K562 (cell line): ENCODE measurements at regions not wholly inside any gene's neighbourhood (a gene's known extent, or its start where the extent isn't known, plus 50 kb on each side); places are given as distances from the start of the nearest gene placed in this dataset.

Experiments
- ATAC-seq: fragments of 200-7000 bp; cut with Tn5 transposase; 3 replicates; pipeline ENCODE4 v1.9.1; 2020; ENCODE audit warnings: moderate library complexity
- BruUV-seq: library from RNA; stranded (reverse); fragments of 400-500 nt; replicated peaks from 2 replicates; lab custom pipeline; 2021; lab: Mats Ljungman, UMichigan
- CTCF ChIA-PET: fragments of 300-600 bp; formaldehyde crosslinking; extraction: SDS; loops from one replicate; lab custom pipeline; 2021; ENCODE audit warnings: low intra/inter-chr PET ratio; lab: Yijun Ruan, JAX
- POLR2A ChIA-PET: fragments of 300-600, 350-650 bp; sonication (Branson Sonifier 250); formaldehyde crosslinking; extraction: SDS; loops from one replicate; lab custom pipeline; 2021; ENCODE audit warnings: antibody characterized with exemption, inconsistent platforms; lab: Yijun Ruan, JAX
- DNase-seq, 4 experiments: peaks; one replicate each; pipeline versions ENCODE4 v3.0.0 to v3.0.0-alpha.2; 2011 to 2018; ENCODE audit warnings: low spot score in 3 of 4, mixed read lengths in 3 of 4; ENCODE audit errors: extremely low read depth in 1 of 4
- FAIRE-seq: peaks from 2 replicates; lab custom pipeline; 2011; peaks lifted over from hg19 to GRCh38; lab: Jason Lieb, UNC
- H2AFZ ChIP-seq: 2 replicates; pipeline ENCODE4 v1.6.0; 2011; ENCODE audit warnings: low read depth, low read length, control low read depth, inconsistent platforms
- H3K27ac ChIP-seq: fragments of 200-600 bp; 3 replicates; pipeline ENCODE4 v1.8.0; 2011; ENCODE audit warnings: low read depth, mild to moderate bottlenecking, control low read depth, inconsistent platforms, low read length, moderate library complexity, mixed read lengths; ENCODE audit errors: extremely low read depth
- H3K27me3 ChIP-seq, 2 experiments: fragments of 300-600 bp in 1 of 2; 2 replicates in 1 of 2; 3 replicates in 1 of 2; pipeline versions ENCODE4 v1.6.0 to v1.8.0; 2011; ENCODE audit warnings: inconsistent platforms in 2 of 2, low read length in 2 of 2, mild to moderate bottlenecking in 1 of 2, mixed read lengths in 1 of 2, moderate library complexity in 1 of 2; ENCODE audit not compliant: control insufficient read depth in 2 of 2, insufficient read depth in 2 of 2
- H3K36me3 ChIP-seq: fragments of 300-600 bp; 3 replicates; pipeline ENCODE4 v1.8.0; 2011; ENCODE audit warnings: mild to moderate bottlenecking, low read length, inconsistent platforms; ENCODE audit not compliant: control insufficient read depth, insufficient read depth
- H3K4me1 ChIP-seq, 2 experiments: fragments of 200-600 bp in 1 of 2; replicated peaks in 1 of 2; 2 replicates in 1 of 2; 3 replicates in 1 of 2; pipeline versions ENCODE4 v1.5.1 to v1.8.0; 2011; ENCODE audit warnings: inconsistent platforms in 2 of 2, low read length in 2 of 2, mild to moderate bottlenecking in 1 of 2, mixed read lengths in 1 of 2, moderate library complexity in 1 of 2; ENCODE audit not compliant: control insufficient read depth in 2 of 2, insufficient read depth in 2 of 2
- H3K4me2 ChIP-seq: 2 replicates; pipeline ENCODE4 v1.6.1; 2011; ENCODE audit warnings: low read length, control low read depth, inconsistent platforms, mixed read lengths; ENCODE audit not compliant: insufficient read depth
- H3K4me3 ChIP-seq: fragments of 200-600 bp; sonication (generic), shearing (Covaris generic); 2 replicates; pipeline ENCODE4 v1.5.1; 2016; ENCODE audit warnings: control low read depth, inconsistent platforms
- H3K79me2 ChIP-seq: fragments of 200-600 bp; 3 replicates; pipeline ENCODE4 v1.8.0; 2011; ENCODE audit warnings: low read length, inconsistent platforms; ENCODE audit not compliant: control insufficient read depth, insufficient read depth
- H3K9ac ChIP-seq, 2 experiments: 2 replicates each; pipeline versions ENCODE4 v1.6.0 to v1.6.1; 2011; ENCODE audit warnings: low read depth in 2 of 2, low read length in 2 of 2, control low read depth in 1 of 2, inconsistent platforms in 1 of 2, mild to moderate bottlenecking in 1 of 2, mixed read lengths in 1 of 2; ENCODE audit not compliant: insufficient read depth in 1 of 2
- H3K9me1 ChIP-seq: one replicate; pipeline ENCODE4 v1.6.0; 2011; ENCODE audit warnings: inconsistent platforms, mild to moderate bottlenecking, low read length, moderate library complexity; ENCODE audit not compliant: control insufficient read depth, insufficient read depth
- H3K9me3 ChIP-seq: replicated peaks from 2 replicates; pipeline ENCODE4 v1.5.1; 2011; ENCODE audit warnings: low read depth, low read length, inconsistent platforms; ENCODE audit not compliant: control insufficient read depth, insufficient read depth
- H4K20me1 ChIP-seq: replicated peaks from 2 replicates; pipeline ENCODE4 v1.6.1; 2011; ENCODE audit warnings: low read length, inconsistent platforms, mixed read lengths; ENCODE audit not compliant: control insufficient read depth, insufficient read depth
- BCL6 ChIP-seq: fragments of 250-450 bp; sonication (Bioruptor Pico); IDR thresholded peaks from 2 replicates; pipeline ENCODE4 v1.4.0; 2020
- CBFA2T2 ChIP-seq: fragments of 450-650 bp; conservative IDR thresholded peaks from 2 replicates; pipeline ENCODE4 v1.6.1; 2017; ENCODE audit warnings: mild to moderate bottlenecking
- FOXA1 ChIP-seq: fragments of 450-650 bp; IDR thresholded peaks from 2 replicates; pipeline ENCODE4 v1.6.1; 2016; ENCODE audit warnings: mild to moderate bottlenecking, borderline replicate concordance
- HDAC3 ChIP-seq: fragments of 450-650 bp; IDR thresholded peaks from 2 replicates; pipeline ENCODE4 v1.6.1; 2018; ENCODE audit warnings: borderline replicate concordance, mild to moderate bottlenecking, moderate library complexity; ENCODE audit not compliant: partially characterized antibody
- HMGN3 ChIP-seq: IDR thresholded peaks from 2 replicates; pipeline ENCODE4 v1.6.1; 2011; ENCODE audit warnings: borderline replicate concordance, low read depth, mild to moderate bottlenecking, mixed read lengths, low read length; ENCODE audit not compliant: insufficient read length; ENCODE audit errors: extremely low read depth
- KDM5B ChIP-seq: fragments of 200-600 bp; sonication (generic); IDR thresholded peaks from 2 replicates; pipeline ENCODE4 v1.6.1; 2012; ENCODE audit warnings: low read depth, mild to moderate bottlenecking, moderate library complexity, low read length, control low read depth, inconsistent platforms; ENCODE audit not compliant: insufficient replicate concordance
- MAFK ChIP-seq: IDR thresholded peaks from 2 replicates; pipeline ENCODE4 v1.6.1; 2011; ENCODE audit warnings: low read length, improper control_type of control experiment
- PYGO2 ChIP-seq: fragments of 450-650 bp; IDR thresholded peaks from 2 replicates; pipeline ENCODE4 v1.6.1; 2016; ENCODE audit warnings: mild to moderate bottlenecking, missing genetic modification characterization, moderate library complexity, missing compliant biosample characterization
- UBTF ChIP-seq, 2 experiments: IDR thresholded peaks; 2 replicates each; pipeline ENCODE4 v1.6.1; 2012; ENCODE audit warnings: improper control_type of control experiment in 2 of 2, low read depth in 2 of 2, low read length in 2 of 2, borderline replicate concordance in 1 of 2
- XRCC4 ChIP-seq: IDR thresholded peaks from one replicate; pipeline ENCODE4 v1.6.1; 2011; ENCODE audit not compliant: insufficient read depth, insufficient read length; ENCODE audit errors: extremely low read depth
- WGBS: fragments of 100-300 bp; shearing (Covaris generic); methylation state at CpG from one replicate; pipeline ENCODE4 v1.1.6; 2016; ENCODE audit warnings: low coverage, mixed read lengths; ENCODE audit not compliant: insufficient coverage; ENCODE audit errors: missing lambda C conversion rate; 5-methylcytosine and 5-hydroxymethylcytosine counted together
- in situ Hi-C: fragments of 300-500 bp; cut with MboI; formaldehyde crosslinking; loops from 4 replicates; pipeline ENCODE4 v1.15.0; 2018; ENCODE audit warnings: inconsistent platforms, mixed read lengths
- intact Hi-C: fragments of 100-400 bp; cut with micrococcal nuclease; formaldehyde crosslinking; loops from 2 replicates; pipeline ENCODE4 v1.14.2; 2022
- TF ChIP-seq, protein P1 (sequence below): fragments of 250-450 bp; sonication (Bioruptor Pico); IDR thresholded peaks from 2 replicates; pipeline ENCODE4 v1.5.1; 2021; ENCODE audit warnings: mild to moderate bottlenecking

- H3K4me3 ChIP-seq: no peak overlapping the region
- in situ Hi-C loops (no loop called here), intact Hi-C loops (no loop called here)
- ChIA-PET CTCF (no interaction called here), POLR2A (no interaction called here)
- H3K79me2 ChIP-seq: no peaks in the 10 kb centered on the region
- no peak overlapping the region for H3K27ac ChIP-seq
- no peaks in the 10 kb centered on the region for H3K27me3 ChIP-seq
- no peaks in the 10 kb centered on the region for H4K20me1 ChIP-seq
- FAIRE-seq (no peak), DNase-seq (no peak), ATAC-seq (no peak)
- H3K9me1 ChIP-seq: no peaks in the 10 kb centered on the region
- no peak overlapping the region for H2AFZ ChIP-seq
- 0 out of 5 replicates have a peak, but pooled peaks cover 0 to 4% of the 10 kb centered on the region in 2 experiments for H3K4me1 ChIP-seq
- no peak overlapping the region for H3K9ac ChIP-seq
- no peak overlapping the region for H3K4me2 ChIP-seq
- 57% methylated on average over 2 of the region's 2 CpGs for WGBS
- H3K36me3 ChIP-seq: no peaks in the 10 kb centered on the region; the same call in 2 of the 3 replicates
- no peaks in the 10 kb centered on the region for H3K9me3 ChIP-seq
- BruUV-seq: no TSS peak
- TF ChIP-seq PYGO2 (tag) (no peak), HMGN3 (no peak), BCL6 (no peak), MAFK (no peak), CBFA2T2 (no peak), FOXA1 (no peak), UBTF (IDR thresholded peaks at IDR 0.05; ENCODE audit: borderline replicate concordance in 1 of 2, low read depth in 2 of 2, low read length in 2 of 2) (no peak), HDAC3 (no peak), XRCC4 (no peak), KDM5B (no peak)
- TF ChIP-seq, protein P1, sequence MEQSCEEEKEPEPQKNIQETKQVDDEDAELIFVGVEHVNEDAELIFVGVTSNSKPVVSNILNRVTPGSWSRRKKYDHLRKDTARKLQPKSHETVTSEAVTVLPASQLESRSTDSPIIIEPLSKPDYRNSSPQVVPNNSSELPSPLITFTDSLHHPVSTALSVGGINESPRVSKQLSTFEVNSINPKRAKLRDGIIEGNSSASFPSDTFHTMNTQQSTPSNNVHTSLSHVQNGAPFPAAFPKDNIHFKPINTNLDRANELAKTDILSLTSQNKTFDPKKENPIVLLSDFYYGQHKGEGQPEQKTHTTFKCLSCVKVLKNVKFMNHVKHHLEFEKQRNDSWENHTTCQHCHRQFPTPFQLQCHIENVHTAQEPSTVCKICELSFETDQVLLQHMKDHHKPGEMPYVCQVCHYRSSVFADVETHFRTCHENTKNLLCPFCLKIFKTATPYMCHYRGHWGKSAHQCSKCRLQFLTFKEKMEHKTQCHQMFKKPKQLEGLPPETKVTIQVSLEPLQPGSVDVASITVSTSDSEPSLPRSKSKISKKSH (CRISPR knock-in tag): no peak
Measured at GRCh38 chr12:5293773-5294172, 138.1 kb upstream of the NTF3 start.
